Muscle of back (tissue), 3 donors: ENCODE measurements at regions not wholly inside any gene's neighbourhood (a gene's known extent, or its start where the extent isn't known, plus 50 kb on each side); places are given as distances from the start of the nearest gene placed in this dataset.
A peak's percentile ranks its signal among the peaks of the same experiment; 100 is the strongest.

Experiments used
- DNase-seq, 3 donors: peaks; one replicate each; pipeline versions ENCODE4 v3.0.0 to v3.0.0-alpha.2; 2013

GRCh38 chr10:89829262-89829886, 128.0 kb downstream of the KIF20B start:
- no peak for DNase-seq

GRCh38 chr10:89829887-89830269, 128.5 kb downstream of the KIF20B start:
- DNase-seq = no peak

GRCh38 chr10:89830624-89831023, 129.2 kb downstream of the KIF20B start:
- DNase-seq = no peak

- no peak for DNase-seq
Observed at GRCh38 chr10:89836840-89837164, 135.4 kb downstream of the KIF20B start.

- peak in 2 of 3 donors; percentile 32 to 84 for DNase-seq
Observed at GRCh38 chr10:89837165-89838043, 136.0 kb downstream of the KIF20B start.

GRCh38 chr10:89838044-89838615, 136.7 kb downstream of the KIF20B start:
- DNase-seq = no peak

- no peak for DNase-seq
Observed at GRCh38 chr10:89845541-89846280, 144.3 kb downstream of the KIF20B start.

GRCh38 chr10:89846281-89846630, 144.9 kb downstream of the KIF20B start:
- DNase-seq = no peak

GRCh38 chr10:89846786-89847185, 145.4 kb downstream of the KIF20B start:
- DNase-seq = no peak

GRCh38 chr10:89852872-89853271, 151.5 kb downstream of the KIF20B start:
- no peak for DNase-seq

- peak in 1 of 3 donors; percentile 43 for DNase-seq
Observed at GRCh38 chr10:89853781-89854191, 152.4 kb downstream of the KIF20B start.

GRCh38 chr10:89857431-89858042, 156.1 kb downstream of the KIF20B start:
- no peak for DNase-seq

- no peak for DNase-seq
Observed at GRCh38 chr10:89861199-89861573, 159.8 kb downstream of the KIF20B start.

- peak in 1 of 3 donors; percentile 38 for DNase-seq
Observed at GRCh38 chr10:89861584-89862301, 160.4 kb downstream of the KIF20B start.

GRCh38 chr10:89867964-89868363, 166.6 kb downstream of the KIF20B start:
- no peak for DNase-seq

- peak; percentile 49 to 83 (median 75) for DNase-seq
Observed at GRCh38 chr10:89869180-89869579, 167.8 kb downstream of the KIF20B start.

GRCh38 chr10:89869592-89870156, 168.3 kb downstream of the KIF20B start:
- DNase-seq = peak in 1 of 3 donors; percentile 21

- DNase-seq = no peak
Observed at GRCh38 chr10:89870936-89871335, 169.5 kb downstream of the KIF20B start.

- DNase-seq = no peak
Observed at GRCh38 chr10:89873055-89873454, 171.7 kb downstream of the KIF20B start.

GRCh38 chr10:89875557-89875956, 174.2 kb downstream of the KIF20B start:
- no peak for DNase-seq

- DNase-seq = no peak
Observed at GRCh38 chr10:89879121-89879520, 177.7 kb downstream of the KIF20B start.
